ENCODE measurements at regions not wholly inside any gene's neighbourhood (a gene's known extent, or its start where the extent isn't known, plus 50 kb on each side); places are given as distances from the start of the nearest gene placed in this dataset.

GRCh38 chr11:116126562-116126961 lies 622.3 kb upstream of the CADM1 start (continued):
- TF ChIP-seq ETS1 (IDR thresholded peaks at IDR 0.05) = no peak

GRCh38 chr11:116124922-116125714 lies 620.9 kb upstream of the CADM1 start:
- H3K27ac Mint-ChIP-seq = no peak overlapping the region
- H3K27me3 Mint-ChIP-seq (ENCODE audit: insufficient read depth, low read depth, poor library complexity) = peaks cover 4% of the 10 kb centered on the region
- no peak for DNase-seq (ENCODE audit: low spot score)
- TF ChIP-seq STAT1 (IDR thresholded peaks at IDR 0.05; ENCODE audit: unreplicated experiment) (no peak), POLR2AphosphoS5 (IDR thresholded peaks at IDR 0.05; ENCODE audit: low read depth) (no peak), CTCF (conservative IDR thresholded peaks at IDR 0.05; ENCODE audit: low read depth in 2 of 2) (no peak), ETS1 (IDR thresholded peaks at IDR 0.05) (no peak), ZNF114 (CRISPR knock-in tag; IDR thresholded peaks at IDR 0.05) (no peak), EZH2phosphoT487 (IDR thresholded peaks at IDR 0.05; ENCODE audit: unreplicated experiment) (no peak), CREB1 (CRISPR knock-in tag; IDR thresholded peaks at IDR 0.05; ENCODE audit: low read depth) (no peak), REST (IDR thresholded peaks at IDR 0.05; ENCODE audit: unreplicated experiment) (no peak), NANOG (IDR thresholded peaks at IDR 0.05; ENCODE audit: borderline replicate concordance) (no peak), JUNB (IDR thresholded peaks at IDR 0.05; ENCODE audit: unreplicated experiment) (no peak), ZNF331 (CRISPR knock-in tag; IDR thresholded peaks at IDR 0.05; ENCODE audit: low read depth) (no peak)

More at GRCh38 chr11:116124922-116125714, 620.9 kb upstream of the CADM1 start:
- H3K9me3 Mint-ChIP-seq = no peaks in the 10 kb centered on the region
- no peaks in the 10 kb centered on the region for H3K36me3 ChIP-seq (ENCODE audit: insufficient read depth)
- no peaks in the 10 kb centered on the region for H3K79me2 ChIP-seq (replicated peaks; ENCODE audit: insufficient read depth)
- H3K4me3 Mint-ChIP-seq = no peak overlapping the region
- H3K4me1 ChIP-seq (ENCODE audit: insufficient read depth) = no peaks in the 10 kb centered on the region
- no peak overlapping the region for H2AFZ ChIP-seq
- no peak overlapping the region for H3K4me2 ChIP-seq
- H3K9me2 ChIP-seq (ENCODE audit: insufficient read depth) = 0 out of 2 replicates have a peak, but pooled peaks cover 4% of the 10 kb centered on the region
- no peaks in the 10 kb centered on the region for H3K27me3 ChIP-seq (ENCODE audit: insufficient read depth)
- no peaks in the 10 kb centered on the region for H3K4me1 Mint-ChIP-seq
- no peak overlapping the region for H3K27ac ChIP-seq (ENCODE audit: low read depth)
- no peak overlapping the region for H3K4me3 ChIP-seq
- no peaks in the 10 kb centered on the region for H4K20me1 ChIP-seq (replicated peaks; ENCODE audit: insufficient read depth)
- no peaks in the 10 kb centered on the region for H3K36me3 Mint-ChIP-seq (ENCODE audit: low read depth)
- no peak for ATAC-seq
- no peaks in the 10 kb centered on the region for H3F3A ChIP-seq (replicated peaks; ENCODE audit: low read depth)
